Right lobe of liver (tissue), 4 donors: ENCODE measurements at regions not wholly inside any gene's neighbourhood (a gene's known extent, or its start where the extent isn't known, plus 50 kb on each side); places are given as distances from the start of the nearest gene placed in this dataset.
"Not testable (repeated sequence)": the region's sequence is repeated elsewhere in the genome, so short reads cannot be mapped to it uniquely, and the experiment has no call there.

Experiments
- CTCF ChIP-seq, 4 donors: fragments of 200-600 bp in 3 of 4; fragments of 450-650 bp in 1 of 4; IDR thresholded peaks; one replicate each; pipeline versions ENCODE4 v1.5.1 to v1.8.0; 2016 to 2022; ENCODE audit warnings: antibody characterized with exemption in 4 of 4, mild to moderate bottlenecking in 2 of 4
- POLR2A ChIP-seq: fragments of 450-650 bp; IDR thresholded peaks from one replicate; pipeline ENCODE4 v1.6.1; 2017; ENCODE audit warnings: antibody characterized with exemption, mild to moderate bottlenecking
- donor health status: DM: no; HTN: no; CAD: no.
- donor health status: DM: no; HTN: no; CAD: no.
- donor health status: DM: no; HTN: yes; CAD: no.

- TF ChIP-seq POLR2A; CTCF (IDR thresholded peaks at IDR 0.05): not testable (repeated sequence)
These were observed 310.9 kb upstream of the MEX3C start for GRCh38 chr18:51508410-51508809.
